ENCODE measurements at regions not wholly inside any gene's neighbourhood (a gene's known extent, or its start where the extent isn't known, plus 50 kb on each side); places are given as distances from the start of the nearest gene placed in this dataset.

DNA sequence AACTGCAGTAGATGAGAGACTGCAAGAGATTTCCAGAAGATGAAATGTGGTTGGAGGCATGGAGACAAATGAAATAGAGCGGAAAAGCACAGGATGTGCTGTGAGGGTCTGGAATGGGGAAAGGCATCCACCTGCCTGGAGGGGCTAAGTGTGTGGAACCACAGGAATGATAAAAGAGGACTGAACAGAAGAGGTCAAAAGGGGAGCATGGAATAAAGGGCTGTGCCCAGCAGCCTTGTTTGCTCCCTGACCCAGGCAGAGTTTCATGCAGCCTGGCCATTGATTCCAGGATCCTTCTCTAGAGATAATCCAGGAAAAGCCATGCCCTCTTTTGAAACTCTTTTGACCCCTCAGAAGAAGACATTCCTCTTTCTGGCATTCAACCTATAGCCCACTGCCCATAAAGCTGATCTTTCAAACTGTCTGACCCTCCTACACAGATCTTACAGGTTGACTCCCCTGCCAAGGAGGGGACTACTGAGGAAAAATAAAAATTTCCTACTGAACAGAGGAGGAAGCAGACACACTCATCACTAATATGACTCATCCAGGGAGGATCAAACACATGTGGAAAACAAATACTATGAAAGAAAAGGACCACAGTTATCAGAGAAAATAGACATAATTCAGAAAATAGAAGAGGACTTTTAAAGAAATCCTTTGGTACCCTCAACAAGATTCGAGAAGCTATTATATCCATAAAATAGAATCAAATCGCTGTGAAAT, 273.5 kb upstream of the PCSK5 start:
- no peak for TF ChIP-seq CTCF (IDR thresholded peaks at IDR 0.05; ENCODE audit: low read depth, low read length)
- H3K4me3 ChIP-seq (ENCODE audit: low read depth, low read length), result no peak overlapping the region

- TF ChIP-seq CTCF (IDR thresholded peaks at IDR 0.05; ENCODE audit: low read depth, low read length), result no peak
- H3K4me3 ChIP-seq (ENCODE audit: low read depth, low read length), result no peak overlapping the region
These were observed 267.0 kb upstream of the PCSK5 start for GRCh38 chr9:75623462-75623861.

- no peak overlapping the region for H3K4me3 ChIP-seq (ENCODE audit: low read depth, low read length)
- no peak for TF ChIP-seq CTCF (IDR thresholded peaks at IDR 0.05; ENCODE audit: low read depth, low read length)
These were observed 265.5 kb upstream of the PCSK5 start for GRCh38 chr9:75624998-75625397.

DNA sequence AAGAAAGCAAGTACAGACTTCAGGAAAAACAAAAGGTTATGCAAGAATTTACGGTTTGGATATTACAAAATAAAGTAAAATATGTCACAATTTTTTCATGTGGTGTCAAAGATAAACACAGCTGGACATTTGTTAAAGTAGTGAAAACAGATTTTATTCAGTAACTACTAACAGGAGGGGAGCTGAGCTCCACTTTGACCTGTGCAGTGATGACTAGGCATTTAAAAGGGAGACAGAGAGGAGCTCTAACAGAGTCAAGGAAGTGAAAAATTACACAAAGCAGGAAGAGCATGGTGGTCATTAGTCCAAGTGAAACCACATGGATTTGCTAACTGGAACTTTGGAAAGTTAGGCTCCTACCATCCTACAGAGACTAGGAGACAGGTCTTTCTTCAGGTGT, 263.6 kb upstream of the PCSK5 start:
- no peak overlapping the region for H3K4me3 ChIP-seq (ENCODE audit: low read depth, low read length)
- no peak for TF ChIP-seq CTCF (IDR thresholded peaks at IDR 0.05; ENCODE audit: low read depth, low read length)

- H3K4me3 ChIP-seq (ENCODE audit: low read depth, low read length), result no peak overlapping the region
- TF ChIP-seq CTCF (IDR thresholded peaks at IDR 0.05; ENCODE audit: low read depth, low read length), result no peak
These were observed 261.5 kb upstream of the PCSK5 start for GRCh38 chr9:75628952-75629351.

- TF ChIP-seq CTCF (IDR thresholded peaks at IDR 0.05; ENCODE audit: low read depth, low read length), result no peak
- no peak overlapping the region for H3K4me3 ChIP-seq (ENCODE audit: low read depth, low read length)
These were observed 256.9 kb upstream of the PCSK5 start for GRCh38 chr9:75633451-75634057.

DNA sequence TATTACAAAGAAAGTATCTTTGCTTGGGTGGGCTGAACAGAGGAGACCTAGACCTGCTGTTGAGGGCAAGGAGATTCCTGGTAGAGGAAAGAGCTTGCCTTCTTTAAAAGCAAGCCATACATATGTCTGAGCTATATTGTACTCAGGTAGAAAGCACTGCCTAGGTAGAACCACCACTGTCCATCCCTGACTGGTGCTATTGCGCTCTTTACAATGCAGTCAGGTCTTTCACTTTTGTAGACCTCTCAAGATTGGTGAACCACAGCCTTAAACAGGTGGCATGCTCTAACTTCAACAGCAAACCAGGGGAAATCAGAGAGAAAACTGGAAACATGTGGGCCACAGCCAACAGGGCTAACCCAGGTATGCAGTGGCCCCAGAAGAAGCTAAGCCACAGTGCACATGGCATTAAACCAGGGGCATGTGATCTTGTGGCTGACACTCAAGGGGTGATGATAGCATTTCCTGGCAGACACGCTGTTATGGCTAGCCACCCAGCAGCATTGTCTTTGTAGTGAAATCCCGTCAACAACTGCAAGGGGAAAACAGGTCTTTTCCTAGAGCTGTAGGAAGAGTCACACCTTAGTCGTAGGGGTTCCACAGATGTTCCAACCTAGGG, 253.9 kb upstream of the PCSK5 start:
- no peak overlapping the region for H3K4me3 ChIP-seq (ENCODE audit: low read depth, low read length)
- TF ChIP-seq CTCF (IDR thresholded peaks at IDR 0.05; ENCODE audit: low read depth, low read length), result no peak

All from WI38 (cell line).